Activated T-helper 2 cell treated with anti-CD3 and anti-CD28 coated beads, Interferon-gamma antibody, Interleukin-2, Interleukin-4, amounts not matched to agents 10 μg/mL and 5 μg/mL and 100 μg/mL, durations not matched to agents 14 hours and 24 hours and 36 hours (primary cell): ENCODE measurements at regions not wholly inside any gene's neighbourhood (a gene's known extent, or its start where the extent isn't known, plus 50 kb on each side); places are given as distances from the start of the nearest gene placed in this dataset.

Source experiments
- DNase-seq: peaks from one replicate; pipeline ENCODE4 v3.0.0; 2021; ENCODE audit warnings: low spot score
- H3K27ac Mint-ChIP-seq: one replicate; pipeline ENCODE4 v1.8.0; 2021; ENCODE audit warnings: mixed read lengths
- H3K27me3 Mint-ChIP-seq: one replicate; pipeline ENCODE4 v1.8.0; 2021; ENCODE audit warnings: low read depth, mixed read lengths
- H3K36me3 Mint-ChIP-seq: one replicate; pipeline ENCODE4 v1.8.0; 2021; ENCODE audit warnings: low read depth, mixed read lengths
- H3K4me1 Mint-ChIP-seq: one replicate; pipeline ENCODE4 v1.8.0; 2021; ENCODE audit warnings: low read depth, mixed read lengths
- H3K4me3 Mint-ChIP-seq: one replicate; pipeline ENCODE4 v1.8.0; 2021; ENCODE audit warnings: low read depth, mild to moderate bottlenecking, moderate library complexity, mixed read lengths
- H3K9me3 Mint-ChIP-seq: one replicate; pipeline ENCODE4 v1.8.0; 2021; ENCODE audit warnings: mixed read lengths
- intact Hi-C: fragments of 100-400 bp; cut with micrococcal nuclease; formaldehyde crosslinking; loops from one replicate; pipeline ENCODE4 v1.15.1; 2023

DNA sequence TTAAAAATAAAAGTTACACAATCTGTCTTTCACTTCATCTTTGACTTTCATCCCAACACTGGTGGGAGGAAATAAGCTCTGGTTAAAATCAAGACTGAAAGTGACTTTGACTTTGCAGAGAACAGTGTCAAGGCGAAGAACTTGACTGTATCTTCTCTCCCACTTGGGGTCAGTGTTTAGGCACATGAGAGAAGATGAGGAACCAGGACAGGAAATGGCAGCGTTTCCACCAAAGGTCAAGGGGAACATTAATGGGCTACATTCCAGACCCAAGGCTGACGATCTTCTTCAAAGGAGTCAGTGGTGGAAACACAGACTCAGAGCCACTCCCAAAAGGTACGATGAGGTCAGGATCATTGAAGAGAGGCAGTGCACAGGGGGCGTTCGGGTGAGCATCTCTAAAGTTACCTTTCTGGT, 409.5 kb downstream of the ARHGEF28 start:
- no peak overlapping the region for H3K4me3 Mint-ChIP-seq
- H3K36me3 Mint-ChIP-seq, result no peaks in the 10 kb centered on the region
- intact Hi-C loops, result no loop called here

DNA sequence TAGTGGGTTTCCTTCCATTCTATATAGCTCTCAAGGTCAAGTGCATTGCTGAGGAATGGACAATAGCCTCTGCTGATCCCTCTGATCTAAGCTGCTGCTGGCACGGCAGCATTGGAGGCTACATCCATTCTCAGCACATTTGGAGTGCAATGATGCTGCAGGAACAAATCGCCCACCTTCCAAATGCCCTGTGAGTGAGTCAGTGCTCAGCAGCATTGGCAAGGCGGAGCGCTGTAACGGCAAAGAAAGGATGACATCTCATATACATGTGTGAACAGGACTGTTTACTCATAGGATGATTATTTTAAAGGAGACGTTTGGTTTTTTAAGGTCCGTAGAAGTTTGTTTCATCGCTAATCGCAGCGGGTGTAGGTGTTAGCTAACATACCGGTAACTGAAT, 408.7 kb downstream of the ARHGEF28 start:
- Mint-ChIP-seq H3K27me3 (peaks cover 15% of the 10 kb centered on the region), H3K4me1 (peaks cover 2% of the 10 kb centered on the region), H3K27ac (no peak overlapping the region), H3K36me3 (no peaks in the 10 kb centered on the region), H3K9me3 (no peaks in the 10 kb centered on the region), H3K4me3 (no peak overlapping the region)
- no peak for DNase-seq
- intact Hi-C loops, result no loop called here

More for the DNA sequence above, 409.5 kb downstream of the ARHGEF28 start:
- no peak overlapping the region for H3K27ac Mint-ChIP-seq
- DNase-seq, result no peak
- peaks cover 15% of the 10 kb centered on the region for H3K27me3 Mint-ChIP-seq
- H3K4me1 Mint-ChIP-seq, result peaks cover 2% of the 10 kb centered on the region
- H3K9me3 Mint-ChIP-seq, result no peaks in the 10 kb centered on the region

DNA sequence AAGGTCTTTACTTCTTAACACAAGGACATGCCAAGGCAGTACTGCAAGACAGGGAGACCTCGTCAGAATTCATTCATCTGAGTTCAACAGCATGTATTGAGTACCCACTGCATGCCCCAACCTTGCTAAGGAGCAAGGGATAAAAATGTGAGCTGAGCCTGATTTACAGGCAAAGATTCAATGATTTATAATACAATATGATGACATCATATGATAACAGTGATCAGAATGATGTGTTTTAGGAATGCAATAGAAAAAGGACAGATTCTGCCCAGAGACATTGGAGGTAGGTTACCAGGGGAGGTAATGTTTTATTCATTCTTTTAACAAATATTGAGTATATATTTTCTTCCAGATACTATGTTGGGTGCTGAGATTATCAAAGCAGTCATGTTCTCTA, 406.6 kb downstream of the ARHGEF28 start:
- DNase-seq, result no peak
- Mint-ChIP-seq H3K4me3 (no peak overlapping the region), H3K36me3 (no peaks in the 10 kb centered on the region), H3K27ac (no peak overlapping the region), H3K9me3 (no peaks in the 10 kb centered on the region), H3K4me1 (peaks cover 2% of the 10 kb centered on the region), H3K27me3 (peaks cover 15% of the 10 kb centered on the region)
- intact Hi-C loops, result no loop called here

DNA sequence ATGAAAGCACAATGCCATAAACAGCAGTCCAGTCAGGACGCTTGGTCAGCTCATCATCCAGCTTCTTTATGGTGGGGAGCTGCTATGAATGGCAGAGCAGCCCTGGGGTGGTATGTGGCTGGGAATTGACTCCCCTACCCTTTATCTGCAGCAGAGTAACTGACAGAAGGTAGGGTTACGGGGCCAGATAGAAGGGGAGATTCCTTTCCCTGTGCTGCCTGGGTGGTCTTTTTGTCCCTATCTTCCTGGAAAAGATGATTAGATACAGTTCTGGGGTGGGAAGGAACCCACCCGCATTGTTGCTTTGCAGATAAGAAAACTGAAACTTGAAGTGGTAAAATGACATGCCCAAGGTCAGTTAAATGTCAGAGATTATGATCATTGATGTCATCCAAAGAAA, 405.5 kb downstream of the ARHGEF28 start:
- Mint-ChIP-seq H3K27ac (no peak overlapping the region), H3K27me3 (peaks cover 15% of the 10 kb centered on the region), H3K9me3 (no peaks in the 10 kb centered on the region), H3K36me3 (no peaks in the 10 kb centered on the region), H3K4me1 (peaks cover 2% of the 10 kb centered on the region), H3K4me3 (no peak overlapping the region)
- intact Hi-C loops, result no loop called here
- DNase-seq, result no peak

DNA sequence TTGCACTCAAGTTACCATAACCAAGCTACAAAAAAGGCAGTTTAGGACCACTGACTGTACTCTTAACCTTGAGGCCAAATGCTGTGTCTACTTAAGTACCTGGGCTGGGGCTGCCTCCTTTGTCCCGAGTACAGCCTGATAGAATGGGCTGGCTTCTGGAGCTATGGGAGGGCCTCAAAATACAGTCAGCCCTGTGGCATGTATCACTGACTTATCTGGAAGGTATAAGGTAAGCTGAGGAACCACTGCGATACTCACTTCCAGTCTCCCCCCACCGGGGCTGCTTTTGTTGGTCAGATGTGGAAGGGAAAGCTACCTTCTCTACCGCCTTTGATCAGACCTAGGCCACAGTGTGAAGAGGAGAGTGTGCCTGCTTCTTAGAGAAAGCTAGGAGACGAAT, 404.8 kb downstream of the ARHGEF28 start:
- Mint-ChIP-seq H3K36me3 (no peaks in the 10 kb centered on the region), H3K27ac (no peak overlapping the region), H3K9me3 (no peaks in the 10 kb centered on the region), H3K4me3 (no peak overlapping the region), H3K4me1 (peaks cover 2% of the 10 kb centered on the region), H3K27me3 (peaks cover 11% of the 10 kb centered on the region)
- intact Hi-C loops, result no loop called here
- no peak for DNase-seq

DNA sequence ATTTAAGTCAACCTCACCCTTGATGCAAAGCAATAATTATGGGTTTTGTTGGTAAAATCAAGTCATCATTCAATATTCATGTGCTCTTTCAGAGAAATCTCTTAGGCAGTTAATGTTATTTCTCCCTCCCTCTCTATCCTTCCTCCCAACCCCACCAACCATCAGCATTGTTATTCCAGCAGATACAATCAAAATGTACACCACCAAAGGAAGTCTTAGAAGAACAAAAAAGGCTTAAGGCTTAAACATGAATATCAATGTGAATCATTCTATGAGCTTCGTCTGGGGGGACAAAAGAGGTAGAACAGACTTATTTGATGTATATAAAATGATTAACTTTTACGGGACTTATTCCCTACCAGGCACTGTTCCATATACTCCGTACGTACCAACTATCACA, 404.4 kb downstream of the ARHGEF28 start:
- no peaks in the 10 kb centered on the region for H3K36me3 Mint-ChIP-seq
- no peaks in the 10 kb centered on the region for H3K9me3 Mint-ChIP-seq
- H3K27ac Mint-ChIP-seq, result no peak overlapping the region
- H3K27me3 Mint-ChIP-seq, result peaks cover 11% of the 10 kb centered on the region
- no peak for DNase-seq
- no peaks in the 10 kb centered on the region for H3K4me1 Mint-ChIP-seq
- intact Hi-C loops, result no loop called here
- H3K4me3 Mint-ChIP-seq, result no peak overlapping the region

DNA sequence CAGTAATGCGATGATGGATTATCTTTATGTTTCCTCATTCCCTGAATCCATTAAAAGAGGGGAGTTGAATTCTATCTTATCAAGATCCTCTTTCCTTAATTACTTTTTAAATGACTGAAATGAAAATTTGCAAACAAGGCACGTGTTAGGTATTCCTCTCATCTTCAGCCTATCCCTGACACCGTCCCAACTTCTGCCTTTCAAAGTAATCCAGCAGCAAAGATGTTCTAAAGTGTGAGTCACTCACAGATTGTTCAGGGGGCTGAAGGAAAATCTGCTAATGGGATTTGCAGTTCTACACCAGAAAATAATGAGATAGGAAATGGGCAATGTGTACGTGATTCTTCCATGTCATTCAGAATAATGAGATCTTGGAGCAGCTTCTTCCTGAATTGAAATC, 403.0 kb downstream of the ARHGEF28 start:
- intact Hi-C loops, result no loop called here

DNA sequence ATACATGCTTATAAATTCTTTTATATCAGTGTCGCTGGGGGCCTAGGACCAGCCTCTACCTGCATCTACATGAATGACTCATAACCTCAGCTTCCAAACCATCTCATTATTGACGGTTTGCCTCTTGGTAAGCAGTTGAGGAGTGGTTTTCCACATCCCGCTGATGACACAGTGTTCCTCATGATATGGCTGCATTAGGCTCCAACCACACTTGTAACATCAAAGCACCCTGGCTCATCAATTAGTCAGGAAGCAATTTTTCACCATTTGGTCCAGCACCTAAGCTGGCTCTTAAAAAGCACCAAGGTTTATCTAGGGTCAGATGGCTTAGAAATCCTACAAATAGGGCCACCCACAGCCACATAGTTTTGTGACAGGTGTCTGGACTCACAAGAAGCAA, 402.4 kb downstream of the ARHGEF28 start:
- peaks cover 10% of the 10 kb centered on the region for H3K27me3 Mint-ChIP-seq
- H3K9me3 Mint-ChIP-seq, result no peaks in the 10 kb centered on the region
- intact Hi-C loops, result no loop called here
- DNase-seq, result no peak
- no peaks in the 10 kb centered on the region for H3K36me3 Mint-ChIP-seq
- no peak overlapping the region for H3K27ac Mint-ChIP-seq
- no peak overlapping the region for H3K4me3 Mint-ChIP-seq
- no peaks in the 10 kb centered on the region for H3K4me1 Mint-ChIP-seq

More for the DNA sequence above, 403.0 kb downstream of the ARHGEF28 start:
- no peaks in the 10 kb centered on the region for H3K4me1 Mint-ChIP-seq
- no peaks in the 10 kb centered on the region for H3K36me3 Mint-ChIP-seq
- peaks cover 7% of the 10 kb centered on the region for H3K27me3 Mint-ChIP-seq
- H3K9me3 Mint-ChIP-seq, result no peaks in the 10 kb centered on the region
- no peak overlapping the region for H3K4me3 Mint-ChIP-seq
- no peak overlapping the region for H3K27ac Mint-ChIP-seq
- DNase-seq, result no peak

DNA sequence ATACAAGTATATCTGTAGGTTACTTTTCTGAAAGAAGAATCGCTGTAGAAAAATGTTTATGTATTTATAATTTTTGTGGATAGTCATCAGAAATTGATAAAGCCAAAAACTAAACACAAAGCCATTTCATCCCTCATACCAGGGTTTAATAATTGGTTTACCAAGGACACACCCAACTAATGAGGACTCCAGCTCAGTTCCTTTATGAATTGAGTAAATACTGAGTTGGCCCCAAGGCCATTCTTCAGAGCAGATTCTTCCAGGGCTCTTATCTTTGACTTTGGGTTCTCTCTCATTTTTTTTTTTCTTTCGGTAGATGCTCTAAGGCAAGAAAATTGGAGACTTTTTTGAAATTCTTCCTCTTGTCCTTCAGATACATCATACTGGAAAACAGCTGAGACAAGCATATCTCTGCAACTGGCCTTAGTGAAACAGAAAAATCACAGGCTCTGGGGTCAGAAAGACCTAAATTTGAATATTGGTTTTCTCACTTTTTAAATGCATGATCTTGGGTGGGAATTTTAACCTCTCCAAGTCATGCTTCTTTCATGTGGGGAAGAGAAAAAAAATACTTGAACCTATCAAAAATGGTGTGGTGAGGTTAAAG, 401.8 kb downstream of the ARHGEF28 start:
- intact Hi-C loops, result no loop called here
- no peak for DNase-seq
- Mint-ChIP-seq H3K9me3 (no peaks in the 10 kb centered on the region), H3K4me1 (no peaks in the 10 kb centered on the region), H3K4me3 (no peak overlapping the region), H3K27me3 (peaks cover 11% of the 10 kb centered on the region), H3K27ac (no peak overlapping the region), H3K36me3 (no peaks in the 10 kb centered on the region)

DNA sequence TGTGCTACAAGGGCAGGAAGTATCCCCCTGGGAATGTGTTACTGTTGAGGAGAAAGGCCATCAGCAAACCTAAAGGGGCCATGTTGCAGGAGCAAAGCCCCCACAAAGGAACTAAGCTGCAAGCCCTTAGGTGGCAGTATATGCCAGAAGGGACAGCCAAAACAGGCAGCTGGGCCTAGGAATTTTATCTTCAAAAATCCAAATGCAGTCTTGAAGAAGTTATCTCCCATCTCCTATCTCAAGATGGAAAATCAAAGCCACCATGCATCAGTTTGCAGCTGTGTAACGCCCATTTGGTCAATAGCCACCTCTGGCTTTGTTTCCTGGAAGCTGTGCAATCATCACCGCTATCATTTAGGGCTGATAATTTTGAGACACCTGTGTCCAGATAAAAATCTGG, 400.3 kb downstream of the ARHGEF28 start:
- Mint-ChIP-seq H3K27me3 (peaks cover 8% of the 10 kb centered on the region), H3K4me1 (no peaks in the 10 kb centered on the region), H3K27ac (no peak overlapping the region), H3K36me3 (no peaks in the 10 kb centered on the region), H3K9me3 (no peaks in the 10 kb centered on the region), H3K4me3 (no peak overlapping the region)
- intact Hi-C loops, result no loop called here
- DNase-seq, result no peak

DNA sequence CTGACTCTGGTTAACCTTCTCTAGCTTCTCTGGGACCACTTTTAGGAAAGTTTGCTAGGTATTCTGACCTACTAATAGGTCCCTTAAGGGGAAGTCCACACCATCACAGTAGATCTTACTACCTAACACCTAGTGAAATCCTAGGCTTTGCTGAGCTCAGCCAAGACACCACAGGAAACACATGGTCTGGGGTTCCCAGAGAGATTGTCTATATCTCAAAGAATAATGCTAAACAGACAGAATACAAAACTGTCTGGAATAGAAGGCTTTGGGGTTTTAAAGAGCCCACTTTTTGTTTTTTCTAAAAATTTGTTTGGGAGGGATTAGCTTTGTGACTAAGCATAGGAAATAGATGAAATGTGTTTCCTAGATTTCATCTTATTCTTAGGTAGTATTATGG, 395.1 kb downstream of the ARHGEF28 start:
- H3K27ac Mint-ChIP-seq, result no peak overlapping the region
- H3K27me3 Mint-ChIP-seq, result peaks cover 13% of the 10 kb centered on the region
- intact Hi-C loops, result no loop called here
- no peaks in the 10 kb centered on the region for H3K36me3 Mint-ChIP-seq
- no peaks in the 10 kb centered on the region for H3K4me1 Mint-ChIP-seq
- no peak for DNase-seq
- no peaks in the 10 kb centered on the region for H3K9me3 Mint-ChIP-seq
- no peak overlapping the region for H3K4me3 Mint-ChIP-seq

DNA sequence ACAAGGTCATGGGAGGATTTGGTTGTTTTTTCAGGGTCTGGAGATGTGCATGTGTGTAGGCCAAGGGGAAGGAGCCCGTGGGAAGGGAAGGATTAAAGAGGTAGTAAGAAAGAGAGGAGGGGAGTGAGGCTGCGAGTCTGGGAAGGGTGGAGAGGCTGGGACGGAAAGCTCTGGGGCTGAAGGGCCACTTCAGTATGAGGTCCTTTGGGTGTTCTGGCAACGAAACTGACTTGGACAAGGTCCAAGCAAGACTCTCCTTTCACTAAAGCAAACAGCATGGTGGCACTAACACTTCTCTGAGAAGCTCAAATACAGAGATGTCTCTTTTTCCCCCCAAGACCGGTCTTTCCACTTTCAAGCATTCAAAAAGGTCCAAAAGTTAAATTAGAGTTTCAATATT, 394.5 kb downstream of the ARHGEF28 start:
- Mint-ChIP-seq H3K9me3 (no peaks in the 10 kb centered on the region), H3K36me3 (no peaks in the 10 kb centered on the region), H3K4me3 (no peak overlapping the region), H3K27ac (no peak overlapping the region), H3K27me3 (peaks cover 13% of the 10 kb centered on the region), H3K4me1 (no peaks in the 10 kb centered on the region)
- no peak for DNase-seq
- intact Hi-C loops, result no loop called here

DNA sequence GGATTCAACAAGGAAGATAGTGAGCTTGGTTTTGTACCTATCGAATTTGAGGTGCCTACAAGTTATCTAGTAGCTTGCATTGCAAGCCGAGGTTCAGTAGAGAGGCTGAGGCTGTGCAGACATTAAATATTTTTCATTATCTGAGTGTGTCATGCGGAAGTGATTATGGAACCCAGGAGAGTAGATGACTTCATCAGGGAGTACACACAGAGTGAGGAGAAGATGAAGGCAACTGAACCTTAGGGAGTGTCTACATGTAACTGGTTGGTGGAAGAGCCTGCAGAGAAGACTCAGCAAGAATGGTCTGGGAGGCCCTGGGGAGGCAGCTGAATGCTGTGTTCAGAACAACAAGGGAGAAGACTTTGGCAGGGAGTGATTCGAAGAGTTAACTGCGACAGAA, 393.9 kb downstream of the ARHGEF28 start:
- Mint-ChIP-seq H3K4me3 (no peak overlapping the region), H3K27me3 (peaks cover 13% of the 10 kb centered on the region), H3K27ac (no peak overlapping the region), H3K9me3 (no peaks in the 10 kb centered on the region), H3K36me3 (no peaks in the 10 kb centered on the region), H3K4me1 (no peaks in the 10 kb centered on the region)
- no peak for DNase-seq
- intact Hi-C loops, result no loop called here

DNA sequence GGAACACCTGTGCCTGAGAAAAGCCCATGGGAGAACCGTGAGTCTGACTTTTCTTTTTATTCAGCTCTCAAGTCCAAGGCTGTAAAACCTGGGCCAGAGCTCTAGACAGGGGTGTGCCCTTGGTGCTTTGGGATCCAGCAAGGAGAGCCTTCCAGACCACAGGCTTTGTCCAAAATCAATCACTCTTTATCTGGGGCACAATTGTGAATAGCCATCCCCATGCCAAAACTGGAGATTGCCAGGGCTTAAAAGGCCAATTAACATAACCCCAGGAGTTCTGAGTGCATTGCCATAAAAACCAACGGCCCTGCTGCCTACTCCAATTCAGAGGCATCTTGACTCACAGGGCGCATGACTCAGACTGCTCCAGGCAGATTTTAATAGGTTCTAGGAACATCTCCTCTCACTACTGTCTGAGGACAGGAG, 391.8 kb downstream of the ARHGEF28 start:
- no peaks in the 10 kb centered on the region for H3K4me1 Mint-ChIP-seq
- intact Hi-C loops, result no loop called here
- no peak for DNase-seq

More for the DNA sequence above, 391.8 kb downstream of the ARHGEF28 start:
- Mint-ChIP-seq H3K27me3 (peaks cover 8% of the 10 kb centered on the region), H3K4me3 (no peak overlapping the region), H3K27ac (no peak overlapping the region), H3K9me3 (no peaks in the 10 kb centered on the region), H3K36me3 (no peaks in the 10 kb centered on the region)
